Small intestine (tissue), 7 donors: ENCODE measurements at regions not wholly inside any gene's neighbourhood (a gene's known extent, or its start where the extent isn't known, plus 50 kb on each side); places are given as distances from the start of the nearest gene placed in this dataset.

Experiments used
- DNase-seq, 2 donors: peaks; one replicate each; pipeline versions ENCODE4 v3.0.0 to v3.0.0-alpha.2; 2013
- FAIRE-seq: peaks from 2 replicates; lab custom pipeline; 2012; peaks lifted over from hg19 to GRCh38; lab: Jason Lieb, UNC
- H3K27ac ChIP-seq, 3 donors: one replicate each; pipeline ENCODE4 v1.5.1; 2013; ENCODE audit warnings: low read length in 2 of 3, mild to moderate bottlenecking in 2 of 3, control low read depth in 1 of 3, inconsistent platforms in 1 of 3, low read depth in 1 of 3, moderate library complexity in 1 of 3
- H3K27me3 ChIP-seq, 3 donors: one replicate each; pipeline ENCODE4 v1.6.1; 2013; ENCODE audit warnings: low read length in 3 of 3, inconsistent platforms in 1 of 3; ENCODE audit not compliant: control insufficient read depth in 3 of 3, insufficient read depth in 3 of 3
- H3K36me3 ChIP-seq, 3 donors: one replicate each; pipeline ENCODE4 v1.6.1; 2013; ENCODE audit warnings: low read length in 3 of 3, inconsistent platforms in 1 of 3, low read depth in 1 of 3, mild to moderate bottlenecking in 1 of 3, moderate library complexity in 1 of 3; ENCODE audit not compliant: control insufficient read depth in 3 of 3, insufficient read depth in 2 of 3
- H3K4me1 ChIP-seq, 3 donors: one replicate each; pipeline ENCODE4 v1.6.1; 2013; ENCODE audit warnings: low read length in 2 of 3, inconsistent platforms in 1 of 3, low read depth in 1 of 3, mild to moderate bottlenecking in 1 of 3, moderate library complexity in 1 of 3; ENCODE audit not compliant: control insufficient read depth in 3 of 3, insufficient read depth in 2 of 3
- H3K4me3 ChIP-seq, 3 donors: one replicate each; pipeline ENCODE4 v1.5.1; 2013; ENCODE audit warnings: low read length in 3 of 3, control low read depth in 1 of 3, inconsistent platforms in 1 of 3, low read depth in 1 of 3, mild to moderate bottlenecking in 1 of 3, moderate library complexity in 1 of 3
- H3K9me3 ChIP-seq, 2 donors: one replicate each; pipeline ENCODE4 v1.6.1; 2013; ENCODE audit warnings: low read depth in 1 of 2, low read length in 1 of 2; ENCODE audit not compliant: control insufficient read depth in 2 of 2, insufficient read depth in 1 of 2
- WGBS, 3 donors: extraction: QIAGEN DNeasy Blood & Tissue Kit; methylation state at CpG; one replicate each; pipeline ENCODE4 v1.1.7; 2013; 5-methylcytosine and 5-hydroxymethylcytosine counted together
- donor health status: healthy with polysubstance abuse.
- donor health status: control.
- donor health status: control.
- donor health status: Bipolar disorder and iron deficiency.
- donor health status: healthy.

- 20 to 73% (median 47%) methylated on average over 4 of the region's 4 CpGs for WGBS, 3 donors
- Histone ChIP-seq H3K27me3 (no peaks in the 10 kb centered on the region), H3K27ac (peak overlapping the region; percentile 24 to 66 (median 29)), H3K36me3 (no peaks in the 10 kb centered on the region), H3K9me3 (peaks cover 0 to 3% of the 10 kb centered on the region in 2 donors), H3K4me3 (no peak overlapping the region), H3K4me1 (peaks cover 0 to 13% (median 5%) of the 10 kb centered on the region in 3 donors)
- DNase-seq (peak; percentile 37 to 71), FAIRE-seq (no peak)
Observed at GRCh38 chr17:72254808-72255449, 134.1 kb downstream of the SOX9 start.

- peak overlapping the region; percentile 24 to 66 (median 29) for H3K27ac ChIP-seq
- peaks cover 0 to 13% (median 5%) of the 10 kb centered on the region in 3 donors for H3K4me1 ChIP-seq
- peak; percentile 54 to 66 for DNase-seq
- H3K4me3 ChIP-seq: no peak overlapping the region
- 15 to 61% (median 30%) methylated on average over 3 of the region's 3 CpGs for WGBS, 3 donors
- H3K36me3 ChIP-seq: no peaks in the 10 kb centered on the region
- FAIRE-seq: no peak
- H3K9me3 ChIP-seq: peaks cover 0 to 3% of the 10 kb centered on the region in 2 donors
- H3K27me3 ChIP-seq: no peaks in the 10 kb centered on the region
Observed at GRCh38 chr17:72255481-72255880, 134.7 kb downstream of the SOX9 start.

- Histone ChIP-seq H3K36me3 (no peaks in the 10 kb centered on the region), H3K4me1 (peaks cover 0 to 13% (median 5%) of the 10 kb centered on the region in 3 donors), H3K27me3 (no peaks in the 10 kb centered on the region), H3K27ac (no peak overlapping the region), H3K4me3 (no peak overlapping the region), H3K9me3 (peaks cover 0 to 5% of the 10 kb centered on the region in 2 donors)
- FAIRE-seq (no peak), DNase-seq (no peak)
- WGBS, 3 donors: 89 to 95% (median 92%) methylated on average over 3 of the region's 3 CpGs
Observed at GRCh38 chr17:72258711-72259110, 137.9 kb downstream of the SOX9 start.

- no peaks in the 10 kb centered on the region for H3K36me3 ChIP-seq
- H3K4me1 ChIP-seq: peaks cover 0 to 13% (median 5%) of the 10 kb centered on the region in 3 donors
- FAIRE-seq (no peak), DNase-seq (peak; percentile 54 to 73)
- H3K27ac ChIP-seq: no peak overlapping the region
- no peaks in the 10 kb centered on the region for H3K27me3 ChIP-seq
- peaks cover 0 to 5% of the 10 kb centered on the region in 2 donors for H3K9me3 ChIP-seq
- WGBS, 3 donors: 16 to 54% (median 38%) methylated on average over 6 of the region's 6 CpGs
- H3K4me3 ChIP-seq: no peak overlapping the region
Observed at GRCh38 chr17:72259922-72260321, 139.1 kb downstream of the SOX9 start.

GRCh38 chr17:72262766-72263165 lies 141.9 kb downstream of the SOX9 start:
- H3K4me3 ChIP-seq: no peak overlapping the region
- H3K27me3 ChIP-seq: no peaks in the 10 kb centered on the region
- DNase-seq: no peak
- H3K36me3 ChIP-seq: no peaks in the 10 kb centered on the region
- peaks cover 0 to 5% of the 10 kb centered on the region in 2 donors for H3K9me3 ChIP-seq
- FAIRE-seq: no peak
- H3K4me1 ChIP-seq: peaks cover 0 to 11% (median 0%) of the 10 kb centered on the region in 3 donors
- H3K27ac ChIP-seq: no peak overlapping the region

GRCh38 chr17:72264682-72265405 lies 144.0 kb downstream of the SOX9 start:
- no peak for FAIRE-seq
- WGBS, 3 donors: 78 to 92% (median 83%) methylated on average over 4 of the region's 4 CpGs

GRCh38 chr17:72266112-72266775 lies 145.4 kb downstream of the SOX9 start:
- no peaks in the 10 kb centered on the region for H3K36me3 ChIP-seq
- 38 to 49% (median 47%) methylated on average over 13 of the region's 13 CpGs for WGBS, 3 donors
- H3K4me3 ChIP-seq: no peak overlapping the region
- peaks cover 0 to 2% of the 10 kb centered on the region in 2 donors for H3K9me3 ChIP-seq
- peaks cover 0 to 6% (median 0%) of the 10 kb centered on the region in 3 donors for H3K4me1 ChIP-seq
- no peak overlapping the region for H3K27ac ChIP-seq
- peak in 1 of 2 donors; percentile 29 for DNase-seq
- no peak for FAIRE-seq
- H3K27me3 ChIP-seq: no peaks in the 10 kb centered on the region

More at GRCh38 chr17:72264682-72265405, 144.0 kb downstream of the SOX9 start:
- Histone ChIP-seq H3K4me1 (peaks cover 0 to 7% (median 0%) of the 10 kb centered on the region in 3 donors), H3K4me3 (no peak overlapping the region), H3K27ac (no peak overlapping the region), H3K9me3 (peaks cover 0 to 5% of the 10 kb centered on the region in 2 donors), H3K27me3 (no peaks in the 10 kb centered on the region), H3K36me3 (no peaks in the 10 kb centered on the region)
- DNase-seq: no peak

- Histone ChIP-seq H3K4me3 (no peak overlapping the region), H3K27ac (no peak overlapping the region), H3K27me3 (no peaks in the 10 kb centered on the region), H3K9me3 (no peaks in the 10 kb centered on the region), H3K4me1 (peaks cover 0 to 6% (median 0%) of the 10 kb centered on the region in 3 donors), H3K36me3 (no peaks in the 10 kb centered on the region)
- WGBS, 3 donors: 0 to 18% (median 0%) methylated on average over 1 of the region's 1 CpG
- FAIRE-seq (no peak), DNase-seq (peak; percentile 20 to 58)
Observed at GRCh38 chr17:72267601-72268000, 146.8 kb downstream of the SOX9 start.
